ENCODE measurements at regions not wholly inside any gene's neighbourhood (a gene's known extent, or its start where the extent isn't known, plus 50 kb on each side); places are given as distances from the start of the nearest gene placed in this dataset.
"Not testable (repeated sequence)": the region's sequence is repeated elsewhere in the genome, so short reads cannot be mapped to it uniquely, and the experiment has no call there.

DNA sequence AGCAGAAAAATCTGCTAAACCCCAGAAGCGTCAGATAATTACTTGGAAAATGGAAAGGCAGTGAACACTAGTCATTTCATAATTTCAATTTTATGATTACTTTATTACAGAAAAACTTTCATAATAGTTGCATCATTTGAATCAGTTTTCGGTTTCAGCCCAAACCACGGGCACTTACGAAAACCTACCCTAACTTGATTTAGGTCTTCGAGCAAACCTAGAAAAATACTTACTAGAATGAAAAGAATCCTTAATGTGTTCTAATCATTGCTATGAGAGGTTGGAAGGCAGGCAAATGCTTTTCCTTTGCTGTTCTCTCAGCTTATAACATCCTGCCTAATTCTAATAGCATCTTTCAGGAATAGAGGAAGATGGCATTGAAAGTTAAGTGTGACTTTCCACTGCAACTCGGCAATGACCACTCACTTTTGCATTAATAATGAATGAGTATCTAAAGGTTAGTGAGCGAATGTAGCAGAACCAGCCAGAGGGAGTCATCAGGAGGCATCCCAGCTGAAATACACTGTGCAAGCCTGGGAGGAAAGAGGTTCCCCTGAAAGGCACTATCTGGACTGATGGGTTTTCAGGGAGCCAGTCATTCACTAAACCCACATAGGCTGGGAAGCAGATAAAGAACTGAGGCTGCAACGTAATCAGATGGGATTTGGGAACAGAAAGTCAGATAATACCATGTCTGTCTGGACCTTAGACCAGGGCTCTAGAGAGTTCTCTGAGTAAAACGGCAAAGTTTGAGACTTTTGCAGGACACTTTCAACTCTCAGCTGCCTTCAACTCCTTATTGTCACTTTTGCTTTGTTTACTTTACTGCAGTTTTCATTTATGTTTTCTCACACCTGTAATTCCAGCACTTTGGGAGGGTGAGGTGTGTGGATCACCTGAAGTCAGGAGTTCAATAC lies 520.8 kb downstream of the RNF144A start:
- no peaks in the 10 kb centered on the region for H3K36me3 ChIP-seq
- H3K4me3 ChIP-seq, result no peak overlapping the region
- H3K27ac ChIP-seq, result no peak overlapping the region
- WGBS, 5 donors, result 58 to 74% (median 69%) methylated on average over 9 of the region's 9 CpGs
- H3K4me1 ChIP-seq, result no peaks in the 10 kb centered on the region
- DNase-seq, result no peak
- H3K9me3 ChIP-seq, result peaks cover 0 to 12% (median 4%) of the 10 kb centered on the region in 4 donors
- TF ChIP-seq POLR2A (IDR thresholded peaks at IDR 0.05), result no peak
- TF ChIP-seq, protein P1, sequence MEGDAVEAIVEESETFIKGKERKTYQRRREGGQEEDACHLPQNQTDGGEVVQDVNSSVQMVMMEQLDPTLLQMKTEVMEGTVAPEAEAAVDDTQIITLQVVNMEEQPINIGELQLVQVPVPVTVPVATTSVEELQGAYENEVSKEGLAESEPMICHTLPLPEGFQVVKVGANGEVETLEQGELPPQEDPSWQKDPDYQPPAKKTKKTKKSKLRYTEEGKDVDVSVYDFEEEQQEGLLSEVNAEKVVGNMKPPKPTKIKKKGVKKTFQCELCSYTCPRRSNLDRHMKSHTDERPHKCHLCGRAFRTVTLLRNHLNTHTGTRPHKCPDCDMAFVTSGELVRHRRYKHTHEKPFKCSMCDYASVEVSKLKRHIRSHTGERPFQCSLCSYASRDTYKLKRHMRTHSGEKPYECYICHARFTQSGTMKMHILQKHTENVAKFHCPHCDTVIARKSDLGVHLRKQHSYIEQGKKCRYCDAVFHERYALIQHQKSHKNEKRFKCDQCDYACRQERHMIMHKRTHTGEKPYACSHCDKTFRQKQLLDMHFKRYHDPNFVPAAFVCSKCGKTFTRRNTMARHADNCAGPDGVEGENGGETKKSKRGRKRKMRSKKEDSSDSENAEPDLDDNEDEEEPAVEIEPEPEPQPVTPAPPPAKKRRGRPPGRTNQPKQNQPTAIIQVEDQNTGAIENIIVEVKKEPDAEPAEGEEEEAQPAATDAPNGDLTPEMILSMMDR (IDR thresholded peaks at IDR 0.05), result no peak
- TF ChIP-seq EP300 (IDR thresholded peaks at IDR 0.05), result no peak
- TF ChIP-seq POLR2AphosphoS5 (IDR thresholded peaks at IDR 0.05), result no peak
- intact Hi-C loops (cut with DNase I; ENCODE audit: low total_unique reads), result no loop called here
- no peaks in the 10 kb centered on the region for H3K27me3 ChIP-seq

DNA sequence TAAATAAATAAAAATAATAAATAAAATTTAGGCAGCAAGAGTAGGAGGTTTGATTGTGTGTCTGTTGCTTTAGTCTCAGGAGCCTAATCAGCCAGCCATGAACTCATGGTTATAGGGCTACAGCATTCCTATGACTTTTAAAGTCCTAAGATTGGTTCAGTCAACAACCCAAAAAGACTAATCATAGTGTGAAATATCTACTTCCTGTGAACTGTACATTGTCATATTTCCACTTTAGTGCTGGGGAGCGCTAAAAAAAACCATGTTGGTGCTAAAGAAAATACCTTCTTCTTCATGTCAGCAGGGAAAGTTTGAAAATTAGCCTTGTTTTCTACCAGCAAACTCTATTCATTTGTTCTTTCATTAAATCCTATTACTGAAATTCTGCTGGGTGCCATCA lies 521.6 kb downstream of the RNF144A start:
- Histone ChIP-seq H3K27me3 (no peaks in the 10 kb centered on the region), H3K36me3 (no peaks in the 10 kb centered on the region), H3K9me3 (peaks cover 0 to 3% (median under 1%) of the 10 kb centered on the region in 4 donors), H3K27ac (no peak overlapping the region), H3K4me3 (no peak overlapping the region), H3K4me1 (no peaks in the 10 kb centered on the region)
- TF ChIP-seq EP300 (IDR thresholded peaks at IDR 0.05), result no peak
- no peak for TF ChIP-seq POLR2A (IDR thresholded peaks at IDR 0.05)
- no peak for TF ChIP-seq POLR2AphosphoS5 (IDR thresholded peaks at IDR 0.05)
- TF ChIP-seq, protein P1 (IDR thresholded peaks at IDR 0.05), result no peak
- intact Hi-C loops (cut with DNase I; ENCODE audit: low total_unique reads), result no loop called here
- whole genome bisulfite sequencing, 5 donors, result 80 to 93% (median 84%) methylated on average over 1 of the region's 1 CpG
- DNase-seq, result no peak

DNA sequence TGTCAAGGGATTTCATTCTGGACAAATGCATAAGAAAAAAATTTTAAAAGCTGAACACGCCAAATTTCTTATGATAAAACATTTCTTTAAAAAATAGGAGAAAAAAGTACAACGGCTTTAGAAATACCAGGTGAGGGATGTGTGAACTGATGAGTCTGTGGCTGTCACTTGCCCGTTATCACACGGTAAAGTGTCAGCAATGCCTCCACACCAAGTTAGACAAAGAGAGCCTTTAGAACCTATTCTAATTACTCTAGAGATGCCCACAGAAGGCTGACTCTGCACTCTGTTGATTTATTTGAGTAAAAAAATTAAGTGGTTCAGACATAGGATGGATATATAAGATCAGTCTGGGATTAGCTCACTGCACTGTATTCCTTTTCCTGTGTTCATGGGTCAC lies 523.8 kb downstream of the RNF144A start:
- 88 to 94% (median 89%) methylated on average over 4 of the region's 4 CpGs for WGBS, 5 donors

DNA sequence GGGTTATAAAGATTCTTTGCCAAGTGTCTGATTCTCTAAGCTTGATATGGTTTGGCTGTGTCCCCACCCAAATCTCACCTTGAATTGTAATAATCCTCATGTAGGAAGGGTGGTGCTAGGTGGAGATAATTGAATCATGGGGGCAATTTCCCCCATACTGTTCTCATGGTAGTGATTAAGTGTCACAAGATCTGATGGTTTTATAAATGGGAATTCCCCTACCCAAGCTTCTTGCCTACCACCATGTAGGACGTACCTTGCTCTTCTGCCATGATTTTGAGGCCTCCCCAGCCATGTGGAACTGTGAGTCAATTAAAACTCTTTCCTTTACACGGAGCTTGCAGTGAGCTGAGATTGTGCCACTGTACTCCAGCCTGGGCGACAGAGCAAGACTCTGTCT lies 524.6 kb downstream of the RNF144A start:
- intact Hi-C loops (cut with DNase I; ENCODE audit: low total_unique reads); DNase-seq; H3K4me1 ChIP-seq; H3K27me3 ChIP-seq; H3K27ac ChIP-seq; H3K4me3 ChIP-seq; H3K36me3 ChIP-seq; H3K9me3 ChIP-seq: not testable (repeated sequence)
- WGBS, 5 donors, result 76 to 85% (median 80%) methylated on average over 3 of the region's 3 CpGs

More for the DNA sequence above, 523.8 kb downstream of the RNF144A start:
- Histone ChIP-seq H3K36me3 (no peaks in the 10 kb centered on the region), H3K4me3 (no peak overlapping the region), H3K27me3 (no peaks in the 10 kb centered on the region), H3K27ac (no peak overlapping the region), H3K9me3 (no peaks in the 10 kb centered on the region), H3K4me1 (no peaks in the 10 kb centered on the region)
- TF ChIP-seq POLR2AphosphoS5 (IDR thresholded peaks at IDR 0.05) (no peak), EP300 (IDR thresholded peaks at IDR 0.05) (no peak), POLR2A (IDR thresholded peaks at IDR 0.05) (no peak)
- TF ChIP-seq, protein P1 (IDR thresholded peaks at IDR 0.05), result no peak
- intact Hi-C loops (cut with DNase I; ENCODE audit: low total_unique reads), result no loop called here
- no peak for DNase-seq

DNA sequence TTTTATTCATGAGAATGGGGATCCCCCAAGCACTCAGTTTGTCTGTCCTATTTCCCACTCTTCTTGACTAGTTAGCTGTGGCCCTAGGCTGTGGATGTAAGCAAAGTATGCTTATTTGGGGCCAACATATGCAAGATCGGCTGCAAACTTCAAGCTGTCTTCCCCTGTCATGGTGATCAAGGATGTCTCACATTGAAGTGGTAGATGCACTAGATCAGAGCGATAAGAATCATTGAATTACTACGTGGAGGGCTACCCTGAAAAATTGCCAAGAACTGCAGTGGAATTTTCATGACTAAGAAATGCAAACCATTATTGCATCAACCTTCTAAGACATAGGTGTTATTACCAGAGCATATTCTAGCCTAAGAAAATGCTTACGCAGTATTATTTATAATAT lies 527.4 kb downstream of the RNF144A start:
- no peaks in the 10 kb centered on the region for H3K27me3 ChIP-seq
- no peak overlapping the region for H3K27ac ChIP-seq
- no peaks in the 10 kb centered on the region for H3K9me3 ChIP-seq
- TF ChIP-seq POLR2A (IDR thresholded peaks at IDR 0.05), result no peak
- no peak for TF ChIP-seq EP300 (IDR thresholded peaks at IDR 0.05)
- TF ChIP-seq, protein P1 (IDR thresholded peaks at IDR 0.05), result no peak
- TF ChIP-seq POLR2AphosphoS5 (IDR thresholded peaks at IDR 0.05), result no peak
- WGBS, 5 donors, result 80 to 87% (median 84%) methylated on average over 4 of the region's 4 CpGs
- no peak for DNase-seq
- intact Hi-C loops (cut with DNase I; ENCODE audit: low total_unique reads), result no loop called here
- no peaks in the 10 kb centered on the region for H3K4me1 ChIP-seq
- H3K4me3 ChIP-seq, result no peak overlapping the region
- H3K36me3 ChIP-seq, result no peaks in the 10 kb centered on the region
